ENCODE measurements at regions not wholly inside any gene's neighbourhood (a gene's known extent, or its start where the extent isn't known, plus 50 kb on each side); places are given as distances from the start of the nearest gene placed in this dataset.

DNA sequence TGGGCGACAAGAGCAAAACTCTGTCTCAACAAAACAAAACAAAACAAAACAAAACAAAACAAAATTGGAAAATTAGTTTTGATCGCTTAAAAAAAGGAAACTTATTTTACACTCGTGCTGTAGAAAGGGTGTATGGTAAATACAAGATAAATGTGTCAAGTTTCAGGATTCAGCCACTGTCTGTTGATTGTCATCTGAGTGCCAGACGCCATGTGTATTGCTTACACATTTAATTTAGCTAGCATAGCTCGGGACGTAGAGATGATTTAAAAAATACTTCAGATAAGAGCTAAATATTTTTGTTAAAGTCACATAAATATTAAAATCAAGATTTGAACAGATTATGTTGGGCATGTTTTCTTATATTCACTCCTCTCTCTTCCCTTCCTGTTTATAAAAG lies 568.1 kb upstream of the ZNF804A start:
- H3K27me3 Mint-ChIP-seq, result no peaks in the 10 kb centered on the region
- TF ChIP-seq, protein P1, sequence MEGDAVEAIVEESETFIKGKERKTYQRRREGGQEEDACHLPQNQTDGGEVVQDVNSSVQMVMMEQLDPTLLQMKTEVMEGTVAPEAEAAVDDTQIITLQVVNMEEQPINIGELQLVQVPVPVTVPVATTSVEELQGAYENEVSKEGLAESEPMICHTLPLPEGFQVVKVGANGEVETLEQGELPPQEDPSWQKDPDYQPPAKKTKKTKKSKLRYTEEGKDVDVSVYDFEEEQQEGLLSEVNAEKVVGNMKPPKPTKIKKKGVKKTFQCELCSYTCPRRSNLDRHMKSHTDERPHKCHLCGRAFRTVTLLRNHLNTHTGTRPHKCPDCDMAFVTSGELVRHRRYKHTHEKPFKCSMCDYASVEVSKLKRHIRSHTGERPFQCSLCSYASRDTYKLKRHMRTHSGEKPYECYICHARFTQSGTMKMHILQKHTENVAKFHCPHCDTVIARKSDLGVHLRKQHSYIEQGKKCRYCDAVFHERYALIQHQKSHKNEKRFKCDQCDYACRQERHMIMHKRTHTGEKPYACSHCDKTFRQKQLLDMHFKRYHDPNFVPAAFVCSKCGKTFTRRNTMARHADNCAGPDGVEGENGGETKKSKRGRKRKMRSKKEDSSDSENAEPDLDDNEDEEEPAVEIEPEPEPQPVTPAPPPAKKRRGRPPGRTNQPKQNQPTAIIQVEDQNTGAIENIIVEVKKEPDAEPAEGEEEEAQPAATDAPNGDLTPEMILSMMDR (conservative IDR thresholded peaks at IDR 0.05), result no peak
- no peaks in the 10 kb centered on the region for H3K4me1 Mint-ChIP-seq (ENCODE audit: unreplicated experiment)
- H3K36me3 Mint-ChIP-seq, result no peaks in the 10 kb centered on the region
- no peak overlapping the region for H3K27ac Mint-ChIP-seq
- H3K4me3 Mint-ChIP-seq, result no peak overlapping the region
- no peaks in the 10 kb centered on the region for H3K9me3 Mint-ChIP-seq
- no peak for DNase-seq (ENCODE audit: extremely low spot score, unreplicated experiment)

DNA sequence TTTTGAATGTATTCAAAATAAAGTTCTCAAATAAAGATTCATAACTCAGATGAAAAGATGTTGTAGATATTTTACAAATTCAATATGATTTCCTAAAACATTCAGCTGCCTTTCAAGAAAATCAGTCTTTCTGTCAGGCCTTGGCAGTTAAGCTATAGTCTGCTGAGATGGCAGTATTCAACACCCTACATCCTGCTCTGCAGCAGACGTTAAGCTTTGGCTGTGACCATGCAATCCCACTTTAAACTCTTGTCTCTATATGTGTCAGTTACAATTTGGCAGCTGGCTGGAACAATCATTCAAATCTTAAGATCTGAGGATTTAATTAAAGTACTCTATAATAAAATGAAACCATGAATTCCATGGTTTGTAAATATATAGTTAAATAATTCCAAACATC lies 567.3 kb upstream of the ZNF804A start:
- Mint-ChIP-seq H3K36me3 (no peaks in the 10 kb centered on the region), H3K4me1 (ENCODE audit: unreplicated experiment) (no peaks in the 10 kb centered on the region), H3K27ac (no peak overlapping the region), H3K27me3 (no peaks in the 10 kb centered on the region), H3K9me3 (no peaks in the 10 kb centered on the region), H3K4me3 (no peak overlapping the region)
- DNase-seq (ENCODE audit: extremely low spot score, unreplicated experiment), result no peak
- TF ChIP-seq, protein P1 (conservative IDR thresholded peaks at IDR 0.05), result no peak

DNA sequence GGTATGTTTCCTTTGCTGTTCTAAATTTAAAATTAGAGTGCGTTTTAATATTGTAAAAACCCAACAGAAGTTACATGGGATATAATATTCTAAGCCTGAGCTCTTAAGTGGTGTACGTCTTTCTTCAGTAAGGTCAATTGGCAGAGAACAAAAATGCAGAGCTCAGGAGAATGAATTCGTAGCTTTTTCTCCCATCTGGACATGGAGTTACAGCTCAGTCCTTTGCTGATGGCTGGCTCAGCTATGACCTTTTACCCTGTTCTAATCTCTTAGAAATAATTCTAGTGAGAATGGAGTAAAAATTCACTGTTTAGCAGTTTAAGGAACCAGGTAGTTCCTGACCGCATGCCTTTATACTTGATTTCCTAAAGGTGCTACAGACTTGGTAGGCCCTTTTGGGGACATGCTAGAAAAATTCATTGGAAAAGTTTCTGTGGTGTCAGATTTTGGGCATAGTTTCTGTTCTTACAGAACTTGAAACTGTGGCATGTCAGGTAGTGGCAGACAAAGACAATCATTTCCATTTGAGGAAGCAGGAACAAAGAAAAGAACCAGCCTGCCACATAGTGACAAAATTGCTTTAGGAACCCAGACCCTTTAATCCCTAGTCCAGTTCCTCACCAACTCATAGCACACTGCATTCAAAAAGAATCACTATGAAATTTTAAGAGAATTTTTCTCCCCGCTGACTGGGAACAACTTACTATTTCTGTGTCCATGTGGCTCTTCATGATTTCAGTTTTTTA lies 566.8 kb upstream of the ZNF804A start:
- DNase-seq (ENCODE audit: extremely low spot score, unreplicated experiment), result no peak
- Mint-ChIP-seq H3K36me3 (no peaks in the 10 kb centered on the region), H3K4me1 (ENCODE audit: unreplicated experiment) (no peaks in the 10 kb centered on the region), H3K9me3 (no peaks in the 10 kb centered on the region), H3K27me3 (no peaks in the 10 kb centered on the region), H3K27ac (no peak overlapping the region), H3K4me3 (no peak overlapping the region)
- TF ChIP-seq, protein P1 (conservative IDR thresholded peaks at IDR 0.05), result no peak

DNA sequence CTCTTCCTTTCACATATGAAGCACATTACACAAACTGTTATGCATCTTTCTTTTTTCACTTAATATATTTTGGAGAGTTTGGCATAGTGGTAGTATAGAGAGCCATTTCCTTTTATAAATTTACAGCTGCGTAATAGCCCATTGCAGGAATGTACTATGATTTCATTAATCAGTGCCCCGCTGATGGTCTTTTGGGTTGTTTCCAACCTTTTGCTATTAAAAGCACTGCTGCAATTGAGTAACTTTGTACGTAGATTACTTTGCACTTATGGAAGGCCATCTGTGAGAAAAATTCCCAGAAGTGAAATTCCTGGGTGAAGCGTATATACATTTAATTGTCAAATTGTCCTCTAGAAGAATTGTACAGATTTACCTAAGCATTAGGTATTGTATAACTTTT lies 565.3 kb upstream of the ZNF804A start:
- Mint-ChIP-seq H3K36me3 (no peaks in the 10 kb centered on the region), H3K9me3 (no peaks in the 10 kb centered on the region)
- TF ChIP-seq, protein P1 (conservative IDR thresholded peaks at IDR 0.05), result no peak

DNA sequence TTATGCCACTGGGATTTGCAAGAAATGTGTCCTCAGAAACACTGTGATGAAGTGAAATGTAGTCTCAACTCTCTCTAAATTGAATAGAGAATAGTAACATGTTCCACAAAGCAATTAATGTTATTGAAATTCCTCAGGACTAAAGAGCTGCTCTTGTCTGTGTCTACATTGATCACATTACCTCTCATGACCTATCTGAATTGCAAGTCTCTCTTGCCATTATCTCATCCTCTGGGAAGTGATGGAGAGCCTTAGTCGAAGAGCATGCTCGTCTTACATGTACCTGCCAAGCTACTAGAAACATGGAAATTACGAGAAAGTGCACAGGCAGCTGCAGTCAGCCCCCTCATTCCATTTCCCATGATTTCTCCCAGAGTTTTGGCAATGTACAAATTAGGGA lies 561.1 kb upstream of the ZNF804A start:
- TF ChIP-seq, protein P1 (conservative IDR thresholded peaks at IDR 0.05), result no peak

More for the DNA sequence above, 565.3 kb upstream of the ZNF804A start:
- Mint-ChIP-seq H3K4me3 (no peak overlapping the region), H3K4me1 (ENCODE audit: unreplicated experiment) (no peaks in the 10 kb centered on the region), H3K27me3 (no peaks in the 10 kb centered on the region), H3K27ac (no peak overlapping the region)
- DNase-seq (ENCODE audit: extremely low spot score, unreplicated experiment), result no peak

More for the DNA sequence above, 561.1 kb upstream of the ZNF804A start:
- H3K4me1 Mint-ChIP-seq (ENCODE audit: unreplicated experiment), result no peaks in the 10 kb centered on the region
- H3K27ac Mint-ChIP-seq, result no peak overlapping the region
- no peaks in the 10 kb centered on the region for H3K9me3 Mint-ChIP-seq
- no peak for DNase-seq (ENCODE audit: extremely low spot score, unreplicated experiment)
- no peak overlapping the region for H3K4me3 Mint-ChIP-seq
- no peaks in the 10 kb centered on the region for H3K36me3 Mint-ChIP-seq
- H3K27me3 Mint-ChIP-seq, result no peaks in the 10 kb centered on the region

Data from type B pancreatic cell (in vitro differentiated cells).